Sigmoid colon (tissue), 4 donors: ENCODE measurements at regions not wholly inside any gene's neighbourhood (a gene's known extent, or its start where the extent isn't known, plus 50 kb on each side); places are given as distances from the start of the nearest gene placed in this dataset.

Source experiments
- EP300 ChIP-seq, 4 donors: sonication (generic); formaldehyde crosslinking; IDR thresholded peaks; one replicate each; pipeline ENCODE4 v1.6.1; 2017; ENCODE audit warnings: antibody characterized with exemption in 4 of 4
- POLR2A ChIP-seq, 2 donors: fragments of 450-650 bp; IDR thresholded peaks; one replicate each; pipeline ENCODE4 v1.6.1; 2016; ENCODE audit warnings: antibody characterized with exemption in 2 of 2, mild to moderate bottlenecking in 2 of 2, moderate library complexity in 2 of 2

DNA sequence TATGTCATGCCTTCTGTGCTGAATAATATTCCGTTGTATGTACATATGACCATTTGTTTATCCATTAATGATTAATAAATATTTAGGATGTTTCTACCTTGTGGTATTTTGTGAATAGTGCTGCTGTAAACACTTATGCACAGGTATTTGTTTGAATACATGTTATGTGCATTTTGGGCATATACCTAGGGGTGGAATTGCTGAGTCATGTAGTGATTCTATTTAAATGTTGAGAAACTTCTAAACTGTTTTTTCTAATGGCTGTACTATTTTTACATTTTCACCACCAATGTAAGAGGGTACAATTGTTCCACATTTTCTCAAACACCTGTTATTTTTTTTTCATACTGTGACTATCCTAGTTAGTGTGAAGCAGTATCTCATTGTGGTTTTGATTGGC lies 1318.6 kb downstream of the TECRL start:
- no peak for TF ChIP-seq EP300 (IDR thresholded peaks at IDR 0.05)
- no peak for TF ChIP-seq POLR2A (IDR thresholded peaks at IDR 0.05)
